Right renal pelvis (tissue), 4 donors: ENCODE measurements at regions not wholly inside any gene's neighbourhood (a gene's known extent, or its start where the extent isn't known, plus 50 kb on each side); places are given as distances from the start of the nearest gene placed in this dataset.

Experiments
- DNase-seq, 4 donors: peaks; one replicate each; pipeline ENCODE4 v3.0.0-alpha.2; 2013; ENCODE audit warnings: low read depth in 4 of 4, low spot score in 3 of 4, missing footprints in 1 of 4

DNA sequence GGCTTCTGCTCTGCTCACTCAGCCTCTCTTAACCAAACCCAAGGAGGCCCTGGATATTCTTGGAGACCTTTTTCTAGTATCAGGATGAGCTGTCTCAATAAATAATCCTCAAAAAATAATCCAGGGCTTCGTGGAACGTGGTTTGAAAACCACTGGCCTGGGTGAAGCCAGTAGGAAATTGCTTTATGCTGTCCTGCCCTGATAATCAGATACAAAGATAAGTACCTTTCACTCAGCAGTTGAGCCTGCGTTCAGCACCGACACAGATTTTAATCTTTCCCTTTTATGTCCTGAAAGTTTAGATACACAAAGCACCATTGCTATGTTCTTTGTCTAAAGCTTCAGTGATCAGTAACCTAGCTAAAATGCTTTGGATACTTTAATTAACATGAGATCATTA, 460.0 kb downstream of the RFC3 start:
- no peak for DNase-seq

DNA sequence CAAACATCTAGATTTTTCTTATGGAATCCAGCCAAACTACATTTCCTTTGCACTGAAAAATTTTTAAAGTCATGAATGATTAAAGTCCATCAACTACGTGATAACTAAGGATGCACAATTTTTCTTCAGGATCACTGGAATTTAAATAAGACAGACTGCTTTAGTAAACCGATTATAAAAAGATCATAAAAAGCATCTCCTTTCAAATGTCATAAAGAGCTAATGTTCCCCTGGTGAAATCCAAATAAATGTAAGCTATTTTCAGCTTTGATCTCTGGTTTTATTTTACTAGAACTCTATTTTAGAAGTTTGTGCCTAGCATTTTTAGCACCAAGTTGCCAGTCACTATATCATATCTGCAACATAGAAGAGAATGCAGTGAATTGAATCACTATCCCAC, 460.8 kb downstream of the RFC3 start:
- DNase-seq, result no peak

DNA sequence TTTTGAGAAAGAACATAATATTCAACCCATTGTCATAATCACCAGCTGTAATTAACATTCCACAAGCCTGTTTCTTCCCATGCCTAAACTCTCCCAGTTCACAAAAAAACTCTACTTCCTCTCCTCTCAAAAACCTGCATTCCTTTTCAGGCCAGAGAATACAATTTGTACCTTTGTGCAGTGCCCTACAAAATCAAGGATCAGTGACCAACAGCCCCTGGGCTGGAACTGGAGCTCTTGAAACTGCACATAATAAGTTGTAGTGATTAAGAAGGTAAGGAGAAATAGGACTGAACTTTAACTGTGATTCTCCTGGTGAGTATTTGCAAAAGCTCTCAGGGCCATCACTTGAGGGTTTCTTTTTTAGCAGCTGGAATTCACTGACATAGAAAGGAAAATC, 472.7 kb downstream of the RFC3 start:
- no peak for DNase-seq

DNA sequence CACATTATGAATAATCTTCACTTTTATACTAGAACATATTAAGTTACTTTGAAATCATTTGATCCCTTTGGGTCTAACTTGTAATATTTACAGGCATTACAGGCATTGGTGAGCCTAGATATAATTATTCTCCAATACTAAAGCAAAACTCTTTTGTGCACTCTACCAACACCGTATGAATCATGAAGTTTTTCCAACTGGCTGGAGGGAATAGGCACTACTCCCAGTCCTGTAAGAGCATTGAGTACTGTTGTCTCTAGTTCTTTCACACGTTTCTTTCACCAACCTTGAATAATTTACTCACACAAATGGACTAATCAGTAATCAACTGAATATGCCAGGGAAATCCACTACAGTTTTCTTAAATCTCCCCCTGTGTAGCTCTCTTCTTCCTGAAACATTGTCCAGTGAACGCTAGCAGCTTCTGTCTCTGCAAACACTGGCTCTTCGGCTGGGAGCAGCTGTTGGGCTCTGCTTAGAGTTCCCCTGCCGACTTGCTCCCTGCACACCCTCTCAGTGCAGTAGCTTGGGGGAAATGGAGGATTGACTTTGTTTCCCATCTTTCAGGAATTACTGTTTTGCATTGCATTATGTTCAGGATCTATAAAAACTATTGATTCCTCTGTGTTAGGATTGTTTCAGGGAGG, 476.7 kb downstream of the RFC3 start:
- no peak for DNase-seq

DNA sequence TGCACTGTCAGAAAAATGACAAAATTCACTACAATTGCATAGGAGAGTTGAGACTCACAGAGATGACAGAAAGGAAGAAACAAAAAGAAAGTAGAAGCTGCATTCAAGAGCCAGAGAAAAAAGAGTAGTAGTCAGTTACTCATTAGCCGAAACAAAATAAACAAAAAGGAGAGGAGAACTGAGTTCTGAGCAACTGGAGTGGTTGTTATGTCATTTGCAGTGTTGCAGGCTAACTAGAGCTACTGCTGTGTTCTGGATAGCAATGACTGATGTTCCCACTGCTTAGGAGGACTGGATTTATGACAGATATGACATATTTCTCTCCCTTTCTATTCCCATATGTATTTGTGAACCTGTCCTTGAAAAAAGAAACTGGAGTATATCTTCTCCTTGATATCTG, 482.6 kb downstream of the RFC3 start:
- no peak for DNase-seq

DNA sequence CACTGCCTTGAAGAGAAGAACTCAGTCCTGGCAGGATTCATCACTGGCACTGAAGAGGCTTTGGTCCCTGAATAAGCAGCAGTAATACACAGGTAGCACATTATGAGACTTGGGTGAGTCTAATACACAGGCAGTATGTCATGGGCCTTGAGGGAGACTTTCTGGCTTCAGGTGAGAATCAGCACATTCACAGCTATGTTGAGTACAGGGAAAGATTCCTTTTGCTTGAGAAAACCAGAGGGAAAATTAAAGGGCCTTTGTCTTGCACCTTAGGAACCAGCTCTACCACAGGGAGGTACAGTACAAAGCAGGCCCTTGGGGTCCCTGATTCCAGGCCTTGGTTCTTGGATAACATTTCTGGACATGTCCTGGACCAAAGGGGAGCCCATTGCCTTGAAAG, 484.6 kb downstream of the RFC3 start:
- DNase-seq, result no peak

DNA sequence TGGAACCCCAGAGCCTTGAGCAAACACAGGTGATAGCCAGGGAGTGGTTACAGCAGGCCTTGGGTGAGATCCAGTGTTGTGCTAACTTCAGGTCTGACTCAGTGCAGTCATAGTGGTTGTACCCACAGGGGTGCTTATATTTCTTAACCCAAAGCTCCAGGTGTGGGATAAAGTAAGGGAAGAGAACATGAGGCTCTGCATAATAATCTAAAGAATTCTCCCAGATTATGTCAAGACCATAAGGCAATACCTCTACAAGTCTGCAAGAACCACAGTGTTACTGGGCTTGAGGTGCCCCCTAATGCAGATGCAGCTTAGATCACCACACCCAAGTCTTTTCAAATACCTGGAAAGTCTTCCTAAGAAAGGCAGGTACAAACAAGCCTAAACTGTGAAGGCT, 485.4 kb downstream of the RFC3 start:
- DNase-seq, result no peak

DNA sequence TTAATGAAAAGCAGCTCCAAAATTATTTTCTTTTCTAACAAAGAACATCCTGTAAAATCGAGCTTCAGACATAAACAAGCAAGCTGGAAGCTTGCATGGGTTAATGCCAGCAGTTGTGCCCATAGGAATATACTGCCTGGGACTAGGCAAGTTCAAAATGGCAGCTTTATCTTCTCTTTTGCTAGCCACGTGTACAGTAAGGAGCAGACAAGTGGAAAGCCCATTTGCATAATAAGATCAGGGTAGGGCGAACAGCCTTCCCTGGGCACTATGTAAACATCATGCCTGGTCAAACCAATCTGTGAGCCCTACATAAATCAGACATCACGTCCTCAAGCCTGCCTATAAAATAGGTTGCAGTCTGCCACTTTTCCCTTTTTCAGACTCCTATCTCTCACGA, 489.7 kb downstream of the RFC3 start:
- DNase-seq, result no peak

DNA sequence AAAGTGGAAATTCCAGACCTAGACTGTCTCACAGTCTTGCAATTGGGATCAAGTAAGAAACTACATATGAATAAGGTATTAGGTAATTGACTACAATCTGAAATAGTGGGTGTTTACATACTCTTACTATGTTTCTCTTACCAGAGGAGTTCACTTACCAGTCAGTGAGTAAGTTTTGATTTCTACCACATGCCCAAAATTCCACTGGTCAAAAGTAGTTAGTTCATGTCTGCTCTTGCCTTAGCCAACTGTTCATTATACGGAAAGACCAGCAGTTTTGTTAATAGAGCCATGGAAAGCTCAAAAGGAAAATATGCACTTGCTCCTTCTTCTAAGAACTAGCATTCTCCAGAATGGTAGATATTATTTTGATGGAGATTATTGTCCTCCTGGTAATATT, 490.8 kb downstream of the RFC3 start:
- DNase-seq, result no peak

DNA sequence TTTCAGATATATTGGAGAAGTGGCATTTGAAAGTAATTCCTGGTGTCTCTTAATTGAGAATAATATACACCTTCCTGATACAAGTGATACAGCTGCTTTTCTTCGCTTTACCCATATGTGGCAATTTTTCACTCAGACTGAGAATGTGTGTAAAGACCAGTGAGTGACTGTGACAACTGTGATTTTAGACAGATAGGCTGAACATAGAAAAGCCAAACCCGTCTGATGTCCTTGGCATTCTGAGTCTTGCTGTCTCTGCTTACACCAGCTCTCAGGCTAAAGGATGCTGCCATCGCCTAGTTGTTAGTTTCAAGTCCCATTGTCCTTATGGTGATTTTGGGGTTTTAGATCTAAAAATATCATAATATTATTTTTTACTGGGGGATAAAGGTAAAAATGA, 492.6 kb downstream of the RFC3 start:
- DNase-seq, result no peak

DNA sequence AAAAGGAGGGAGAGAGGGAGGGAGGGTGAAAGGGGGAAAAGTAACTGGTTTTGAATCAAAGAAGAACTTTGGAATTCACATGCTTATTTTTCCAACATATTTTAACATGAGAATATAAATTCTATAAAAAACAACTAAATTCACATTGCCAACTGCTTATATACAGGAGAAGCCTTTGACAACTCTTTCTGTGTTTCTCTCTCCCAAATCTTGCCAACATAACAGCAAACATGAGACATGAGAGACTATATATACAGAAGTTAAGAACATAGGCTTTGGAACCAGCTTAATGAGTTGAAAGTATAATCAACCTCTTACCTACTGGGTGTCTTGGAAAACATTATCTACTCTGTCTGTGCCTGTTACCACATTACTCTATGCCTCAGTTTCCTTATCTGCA, 493.3 kb downstream of the RFC3 start:
- DNase-seq, result no peak

DNA sequence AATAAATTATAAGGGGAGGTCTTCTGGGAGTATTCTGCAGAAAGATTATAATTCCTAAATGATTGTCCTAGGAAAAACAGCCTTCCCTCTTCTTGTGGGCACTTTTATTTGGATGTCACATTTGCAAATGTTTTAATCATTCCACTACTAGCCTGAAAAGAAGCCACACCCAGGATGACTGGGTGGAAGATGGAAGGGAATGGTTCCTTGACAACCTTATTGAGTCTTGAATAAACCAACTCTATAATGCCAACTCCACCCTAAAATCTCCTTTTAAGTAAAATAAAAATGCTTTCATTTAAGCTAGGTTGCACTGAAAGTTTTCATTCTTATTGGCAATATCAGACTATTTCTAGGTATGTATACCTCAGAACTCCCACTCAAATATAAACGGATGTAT, 494.6 kb downstream of the RFC3 start:
- no peak for DNase-seq

DNA sequence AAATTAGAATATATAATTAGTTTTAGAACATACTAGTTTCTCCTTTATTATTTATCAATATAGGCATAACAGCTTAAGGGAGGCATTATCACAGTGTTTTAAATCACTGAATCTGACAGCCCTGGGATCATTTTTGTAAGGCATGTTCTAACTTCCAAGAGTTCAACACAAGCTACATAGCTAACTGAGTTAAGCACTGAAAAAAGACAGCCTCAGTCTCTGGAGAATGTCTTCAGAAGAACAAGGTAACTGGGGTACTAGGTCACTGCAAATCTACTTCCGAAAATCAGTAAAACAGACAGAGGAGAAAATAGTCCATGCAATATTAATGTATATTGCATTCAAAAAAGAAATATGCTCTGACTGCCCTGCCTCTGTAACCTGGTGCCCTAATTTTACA, 502.1 kb downstream of the RFC3 start:
- DNase-seq, result no peak

DNA sequence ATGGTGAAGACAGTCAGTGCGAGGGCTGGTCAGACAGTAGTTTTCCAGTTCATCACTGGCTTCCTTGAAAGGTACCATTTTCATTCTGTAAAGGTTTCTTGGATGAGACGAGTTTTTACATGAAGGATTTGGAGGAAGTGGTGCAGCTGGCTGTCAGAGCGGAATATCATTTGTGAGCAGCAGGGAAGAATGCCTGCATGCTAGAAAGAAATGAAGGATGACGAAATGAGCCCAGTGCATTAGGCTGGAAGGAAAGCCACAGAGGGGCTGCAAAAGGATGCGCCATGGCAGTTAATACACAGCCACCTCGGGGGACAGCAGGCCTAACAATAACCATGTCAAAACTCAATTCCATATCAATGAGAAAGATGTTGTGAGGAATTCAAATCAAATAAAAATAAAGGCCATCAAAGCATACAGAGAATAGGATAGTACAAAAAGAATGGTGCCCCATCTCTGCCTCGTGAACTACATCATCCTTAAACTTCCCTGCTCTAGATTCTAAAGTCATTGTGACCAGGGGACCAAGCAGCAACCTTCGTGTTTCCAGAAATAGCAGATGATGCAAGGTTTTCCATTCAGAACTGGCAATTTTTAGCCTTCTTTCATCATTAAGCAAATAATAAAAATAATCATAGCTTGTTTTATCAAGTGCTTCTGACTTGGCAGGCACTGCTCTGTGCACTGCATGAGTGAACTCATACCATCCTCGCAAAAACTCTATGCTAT, 504.2 kb downstream of the RFC3 start:
- DNase-seq, result no peak

DNA sequence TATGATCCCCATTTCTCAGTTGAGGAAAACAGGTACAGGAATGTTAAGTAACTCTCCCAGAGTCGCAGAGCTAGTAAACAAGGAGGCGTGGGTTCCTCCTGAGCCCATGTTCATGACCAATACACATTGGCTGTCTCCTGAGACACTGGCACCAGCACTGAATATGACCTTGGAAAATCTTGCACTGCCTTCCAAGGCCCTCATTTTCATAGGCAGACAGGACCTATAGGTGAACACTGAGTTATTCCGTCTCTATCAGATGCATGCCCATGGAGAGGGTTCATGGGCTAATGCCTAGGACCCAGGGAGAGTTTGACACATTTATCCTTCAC, 504.8 kb downstream of the RFC3 start:
- DNase-seq, result no peak

DNA sequence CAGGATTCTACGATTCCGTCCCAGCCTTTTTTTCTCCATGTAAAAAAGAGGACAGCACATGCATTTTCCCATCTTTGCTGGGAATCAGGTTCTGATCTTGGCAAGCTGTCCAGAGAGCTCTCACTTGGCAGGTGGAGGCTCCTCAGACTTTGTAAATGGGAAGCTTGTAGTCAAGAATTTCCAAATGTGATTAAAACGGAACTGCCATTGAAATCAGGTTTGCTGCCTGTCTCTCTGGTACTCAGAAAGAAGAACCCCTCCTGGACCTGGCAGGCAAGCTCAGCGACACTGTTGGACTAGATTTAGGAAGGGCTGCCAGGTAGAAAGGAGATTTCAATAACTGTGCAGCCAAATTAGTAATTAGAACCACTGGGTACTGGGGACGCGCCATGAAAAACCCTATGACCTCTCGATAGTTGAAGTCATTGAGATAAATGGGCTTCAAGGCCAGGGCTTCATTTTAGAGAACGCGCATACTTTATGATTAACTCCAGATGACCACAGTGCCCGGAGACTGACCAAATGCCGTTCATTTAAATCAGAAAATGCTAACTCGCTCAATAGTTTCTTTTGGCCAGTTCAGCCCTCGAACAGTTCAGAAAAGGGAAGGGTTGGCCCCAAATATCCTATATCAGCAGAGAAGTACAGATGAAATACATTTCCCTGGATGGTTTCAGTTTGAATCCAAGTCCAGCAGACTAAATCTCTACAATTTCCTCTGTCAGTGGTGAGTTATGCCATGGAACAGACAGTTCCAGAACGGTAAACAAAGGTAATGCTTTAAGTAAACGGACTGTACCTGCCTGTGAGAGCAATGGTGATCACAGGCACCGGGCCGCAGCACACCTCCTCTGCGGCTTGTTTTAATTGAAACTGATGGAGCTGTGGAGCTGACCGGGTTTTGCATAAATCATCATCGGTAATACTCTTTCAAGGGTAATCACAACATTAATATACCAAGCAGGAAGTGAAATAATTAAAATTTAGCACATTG, 517.4 kb downstream of the RFC3 start:
- DNase-seq, result no peak

DNA sequence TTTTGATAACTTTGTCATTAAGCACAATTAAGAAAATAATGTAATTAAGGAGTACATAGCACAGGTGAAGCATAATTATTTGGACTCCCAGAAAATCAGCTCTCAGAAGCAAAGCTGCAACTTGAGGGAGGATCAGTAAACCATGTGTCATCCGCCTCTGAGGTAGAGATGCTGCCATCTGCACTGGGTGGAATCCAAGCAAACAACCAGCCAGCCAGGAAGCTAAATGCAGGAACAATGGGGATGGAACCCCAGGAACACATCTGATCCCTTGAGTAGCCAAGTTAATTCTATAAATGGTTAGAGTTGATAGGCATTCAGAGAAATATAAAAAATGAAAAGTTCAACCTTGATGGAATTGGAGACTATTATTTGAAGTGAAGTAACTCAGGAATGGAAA, 520.2 kb downstream of the RFC3 start:
- DNase-seq, result no peak

DNA sequence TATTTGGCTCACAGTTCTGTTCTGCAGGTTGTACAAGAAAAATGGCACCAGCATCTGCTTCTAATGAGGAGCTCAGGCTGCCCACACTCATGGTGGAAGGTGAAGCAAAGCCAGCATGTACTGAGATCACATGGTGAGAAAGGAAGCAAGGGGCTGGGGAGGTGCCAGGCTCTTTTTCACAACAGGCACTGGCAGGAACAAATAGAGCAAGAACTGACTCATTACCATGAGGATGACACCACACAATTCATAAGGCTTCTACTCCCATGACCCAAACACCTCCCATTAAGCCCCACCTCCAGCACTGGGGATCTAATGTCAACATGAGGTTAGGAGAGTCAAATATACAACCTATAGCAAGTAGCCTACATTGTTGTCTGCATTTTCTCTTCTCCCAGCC, 522.6 kb downstream of the RFC3 start:
- DNase-seq, result no peak

DNA sequence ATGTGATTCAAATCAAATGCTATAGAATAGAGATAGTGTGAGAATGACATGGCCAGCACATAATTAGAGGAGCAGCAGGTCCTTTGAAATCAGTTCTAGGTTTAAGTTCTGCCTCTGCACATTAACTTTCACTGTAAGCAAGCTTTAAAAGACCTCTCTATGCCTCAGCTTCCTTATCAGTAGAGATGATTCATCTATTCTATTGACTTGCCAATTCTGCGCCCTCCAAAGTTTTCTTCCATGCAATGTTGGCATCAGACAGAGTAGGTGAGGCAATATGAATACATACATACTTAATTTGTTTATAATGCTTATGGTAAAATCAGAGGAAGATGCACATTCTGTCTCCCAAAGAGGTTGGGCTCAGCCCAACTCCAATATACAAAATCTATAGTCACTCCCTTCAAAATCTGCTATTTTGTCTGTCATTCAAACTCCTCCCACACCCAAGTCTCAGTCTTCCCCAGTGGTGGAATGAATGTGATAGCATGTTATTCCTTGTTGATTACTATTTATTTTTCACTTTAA, 525.5 kb downstream of the RFC3 start:
- no peak for DNase-seq

DNA sequence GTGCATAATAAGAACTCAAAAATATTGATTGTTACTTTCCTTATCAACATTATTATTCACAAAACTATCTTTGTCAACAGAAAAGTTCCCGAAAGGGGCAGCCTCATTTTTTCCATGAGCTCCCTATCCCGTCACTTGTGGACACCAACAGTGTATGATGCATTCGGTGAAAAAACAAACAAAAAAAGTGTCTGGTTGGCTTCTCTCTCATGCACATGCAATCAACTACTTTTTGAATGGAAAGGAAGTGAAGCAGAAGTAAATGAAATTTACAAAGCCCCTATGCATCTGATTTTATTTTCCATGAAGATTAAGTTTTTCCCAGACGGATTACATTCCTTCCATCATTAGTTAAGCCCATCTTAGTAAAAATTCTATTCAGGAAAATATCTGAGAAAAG, 526.9 kb downstream of the RFC3 start:
- DNase-seq, result no peak

DNA sequence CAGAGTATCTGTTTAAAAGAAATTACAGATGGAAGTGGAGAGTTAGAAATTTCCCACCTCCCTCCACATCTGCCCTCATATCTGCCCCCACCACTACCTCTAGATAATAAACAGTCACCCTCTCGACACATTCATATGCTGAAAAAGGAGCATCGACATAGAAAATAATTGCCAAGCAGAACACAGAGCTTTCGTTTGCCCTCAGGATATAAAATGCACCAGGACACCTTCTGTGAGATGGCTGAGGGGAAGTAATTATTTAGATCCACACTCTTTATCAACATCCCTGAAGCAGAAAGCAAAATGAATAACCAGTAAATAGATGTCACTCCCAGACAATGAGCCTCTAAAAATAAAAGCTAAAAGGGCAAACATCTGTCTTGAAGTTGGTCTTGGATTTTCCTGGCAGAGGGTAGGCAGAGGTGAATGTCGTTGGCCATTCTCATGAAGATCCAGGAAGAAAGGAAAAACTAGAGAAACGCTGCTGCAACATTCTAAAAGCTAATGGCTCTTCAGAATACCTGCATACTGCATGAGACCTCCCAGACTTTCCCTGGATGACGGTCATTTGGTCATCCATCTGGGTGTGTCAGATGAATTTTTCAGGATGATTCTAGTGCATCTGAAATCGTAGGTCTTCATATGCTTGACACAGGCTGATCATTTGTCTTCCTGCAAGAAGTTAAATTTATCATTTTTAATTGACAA, 527.5 kb downstream of the RFC3 start:
- no peak for DNase-seq
